GM06990 (cell line): ENCODE measurements at regions not wholly inside any gene's neighbourhood (a gene's known extent, or its start where the extent isn't known, plus 50 kb on each side); places are given as distances from the start of the nearest gene placed in this dataset.

Experiments
- DNase-seq: peaks from one replicate; pipeline ENCODE4 v3.0.0-alpha.2; 2011; ENCODE audit not compliant: insufficient read length; ENCODE audit errors: extremely low read depth
- H3K27me3 ChIP-seq: replicated peaks from 2 replicates; pipeline ENCODE4 v1.6.0; 2011; ENCODE audit warnings: low read length; ENCODE audit not compliant: control insufficient read depth, insufficient read depth
- H3K36me3 ChIP-seq: 2 replicates; pipeline ENCODE4 v1.5.1; 2011; ENCODE audit warnings: low read length; ENCODE audit not compliant: control insufficient read depth, insufficient read depth
- H3K4me3 ChIP-seq: replicated peaks from 2 replicates; pipeline ENCODE4 v1.5.1; 2011; ENCODE audit warnings: low read depth, mild to moderate bottlenecking, control low read depth, low read length
- TF ChIP-seq, protein P1 (sequence below): IDR thresholded peaks from 2 replicates; pipeline ENCODE4 v1.5.1; 2011; ENCODE audit warnings: low read length, control low read depth, mild to moderate bottlenecking, inconsistent platforms; ENCODE audit not compliant: insufficient read depth, poor library complexity, severe bottlenecking

DNA sequence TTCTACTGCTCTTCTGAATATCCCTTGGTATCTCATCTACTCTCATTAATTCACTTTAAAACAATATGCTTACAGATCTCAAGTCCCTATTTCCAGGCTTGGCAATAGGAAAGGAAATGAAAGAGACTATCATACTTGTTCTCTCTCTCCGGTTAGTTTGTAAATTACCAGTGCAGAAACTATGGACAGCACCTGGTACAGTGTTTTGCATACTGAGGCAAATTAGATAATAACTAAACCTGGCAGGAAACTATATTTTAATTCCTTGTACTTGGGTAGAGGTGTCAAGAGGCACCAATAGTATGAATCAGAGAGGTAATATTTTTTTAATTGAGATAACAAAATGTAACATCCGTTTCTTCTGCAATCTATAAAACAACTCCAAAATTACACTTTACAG lies 97.7 kb upstream of the TMEM196 start:
- H3K27me3 ChIP-seq: no peaks in the 10 kb centered on the region
- no peak for DNase-seq
- TF ChIP-seq, protein P1, sequence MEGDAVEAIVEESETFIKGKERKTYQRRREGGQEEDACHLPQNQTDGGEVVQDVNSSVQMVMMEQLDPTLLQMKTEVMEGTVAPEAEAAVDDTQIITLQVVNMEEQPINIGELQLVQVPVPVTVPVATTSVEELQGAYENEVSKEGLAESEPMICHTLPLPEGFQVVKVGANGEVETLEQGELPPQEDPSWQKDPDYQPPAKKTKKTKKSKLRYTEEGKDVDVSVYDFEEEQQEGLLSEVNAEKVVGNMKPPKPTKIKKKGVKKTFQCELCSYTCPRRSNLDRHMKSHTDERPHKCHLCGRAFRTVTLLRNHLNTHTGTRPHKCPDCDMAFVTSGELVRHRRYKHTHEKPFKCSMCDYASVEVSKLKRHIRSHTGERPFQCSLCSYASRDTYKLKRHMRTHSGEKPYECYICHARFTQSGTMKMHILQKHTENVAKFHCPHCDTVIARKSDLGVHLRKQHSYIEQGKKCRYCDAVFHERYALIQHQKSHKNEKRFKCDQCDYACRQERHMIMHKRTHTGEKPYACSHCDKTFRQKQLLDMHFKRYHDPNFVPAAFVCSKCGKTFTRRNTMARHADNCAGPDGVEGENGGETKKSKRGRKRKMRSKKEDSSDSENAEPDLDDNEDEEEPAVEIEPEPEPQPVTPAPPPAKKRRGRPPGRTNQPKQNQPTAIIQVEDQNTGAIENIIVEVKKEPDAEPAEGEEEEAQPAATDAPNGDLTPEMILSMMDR: no peak
- no peak overlapping the region for H3K4me3 ChIP-seq
- H3K36me3 ChIP-seq: no peaks in the 10 kb centered on the region

DNA sequence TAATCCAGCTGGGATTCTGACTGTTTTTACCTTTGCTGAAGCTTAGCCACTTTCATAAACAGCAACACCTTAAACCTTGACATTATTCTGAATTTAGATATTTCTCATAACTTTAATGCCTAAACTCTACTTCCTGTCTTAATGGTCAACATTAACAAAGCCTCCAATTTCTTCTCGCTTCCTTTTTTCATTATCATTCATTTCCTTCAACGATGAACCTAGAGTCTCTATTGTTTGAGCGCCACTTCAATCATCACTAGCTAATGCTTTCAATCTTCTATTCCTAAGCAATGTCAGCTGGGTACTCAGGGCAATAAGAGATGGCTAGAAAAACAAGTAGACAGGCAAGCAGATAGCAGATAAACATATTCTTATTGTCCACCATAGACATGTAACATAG lies 96.6 kb upstream of the TMEM196 start:
- Histone ChIP-seq H3K36me3 (no peaks in the 10 kb centered on the region), H3K4me3 (no peak overlapping the region), H3K27me3 (no peaks in the 10 kb centered on the region)
- no peak for DNase-seq
- TF ChIP-seq, protein P1: no peak

DNA sequence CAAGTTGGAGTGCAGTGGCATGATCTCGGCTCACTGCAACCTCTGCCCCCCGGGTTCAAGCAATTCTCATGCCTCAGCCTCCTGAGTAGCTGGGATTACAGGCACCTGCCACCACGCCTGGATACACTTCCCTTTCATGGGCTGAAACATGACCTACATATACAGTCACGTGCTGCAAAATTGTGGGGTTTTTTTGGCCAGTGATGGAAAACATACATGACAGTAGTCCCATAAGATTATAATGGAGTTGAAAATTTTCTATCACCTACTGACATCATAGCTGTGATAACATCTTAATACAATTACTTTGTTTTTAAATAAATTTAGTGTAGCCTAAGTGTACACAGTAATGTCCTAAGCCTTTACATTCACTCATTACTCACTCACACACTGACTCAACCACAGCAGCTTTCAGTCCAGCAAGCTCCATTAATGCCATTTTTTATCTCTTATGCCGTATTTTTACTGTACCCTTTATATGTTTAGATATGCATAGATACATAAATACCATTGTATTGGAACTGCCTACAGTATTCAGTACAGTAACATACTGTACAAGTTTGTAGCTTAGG lies 79.9 kb upstream of the TMEM196 start:
- no peak for DNase-seq
- no peak overlapping the region for H3K4me3 ChIP-seq
- H3K36me3 ChIP-seq: no peaks in the 10 kb centered on the region
- TF ChIP-seq, protein P1: no peak
- H3K27me3 ChIP-seq: no peaks in the 10 kb centered on the region

DNA sequence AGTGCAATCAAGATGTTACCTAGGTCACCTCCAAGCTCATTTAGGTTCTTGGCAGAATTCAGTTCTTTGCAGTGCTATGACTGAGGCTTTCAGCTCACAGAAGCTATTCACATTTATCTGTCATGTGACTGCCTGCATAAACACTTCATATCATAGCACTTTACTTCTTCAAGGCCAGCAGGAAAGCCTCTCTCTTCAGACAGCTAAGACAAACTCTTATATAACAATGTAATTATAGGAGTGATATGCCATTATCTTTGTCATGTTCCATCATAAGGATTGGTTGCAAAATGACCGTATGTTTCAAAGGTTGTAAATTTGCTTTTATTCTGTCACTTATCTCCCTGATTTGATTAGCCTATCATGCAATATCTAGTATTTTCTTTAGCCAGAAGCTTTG lies 78.8 kb upstream of the TMEM196 start:
- no peaks in the 10 kb centered on the region for H3K36me3 ChIP-seq
- TF ChIP-seq, protein P1: no peak
- DNase-seq: no peak
- no peaks in the 10 kb centered on the region for H3K27me3 ChIP-seq
- H3K4me3 ChIP-seq: no peak overlapping the region

DNA sequence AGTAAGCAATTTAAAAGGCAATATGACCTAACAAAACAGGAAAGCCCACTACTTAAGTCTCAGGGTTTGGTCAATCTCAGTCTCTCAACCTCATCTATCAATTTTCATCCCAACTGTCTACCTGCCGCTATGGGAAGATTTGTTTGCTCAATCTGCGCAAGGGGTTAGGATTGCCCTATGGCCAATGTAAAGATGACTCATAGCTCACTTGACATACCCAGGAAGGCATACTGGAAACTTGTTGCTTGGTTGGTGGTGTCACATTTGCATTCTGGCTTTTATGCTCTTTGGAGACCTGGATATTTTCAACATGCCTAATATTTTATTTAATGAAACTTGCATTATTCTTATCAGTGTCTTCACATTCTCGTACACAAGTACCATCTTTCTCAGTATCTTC lies 78.1 kb upstream of the TMEM196 start:
- Histone ChIP-seq H3K4me3 (no peak overlapping the region), H3K36me3 (no peaks in the 10 kb centered on the region), H3K27me3 (no peaks in the 10 kb centered on the region)
- TF ChIP-seq, protein P1: no peak
- no peak for DNase-seq

DNA sequence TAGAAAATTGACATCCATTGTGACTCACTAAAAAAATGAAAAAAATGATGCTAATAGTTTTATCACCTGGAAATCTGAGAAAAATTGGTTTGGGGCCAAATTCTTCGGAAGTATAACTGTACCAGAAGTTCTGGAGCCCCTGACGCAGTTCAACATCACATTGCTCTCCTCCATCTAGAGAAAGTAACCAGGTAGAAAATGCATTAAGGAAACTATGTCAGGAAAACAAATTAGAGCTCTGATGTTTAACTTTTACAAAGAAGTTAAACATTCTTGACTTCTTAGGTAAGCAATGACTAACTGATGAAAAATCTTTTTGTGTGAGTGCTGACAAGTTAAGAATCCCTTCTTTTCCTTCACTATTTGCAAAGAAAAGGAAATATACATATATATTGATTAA lies 61.1 kb upstream of the TMEM196 start:
- no peak for DNase-seq
- TF ChIP-seq, protein P1: no peak
- no peaks in the 10 kb centered on the region for H3K36me3 ChIP-seq
- no peak overlapping the region for H3K4me3 ChIP-seq
- no peaks in the 10 kb centered on the region for H3K27me3 ChIP-seq
